MM.1S (cell line): ENCODE measurements at regions not wholly inside any gene's neighbourhood (a gene's known extent, or its start where the extent isn't known, plus 50 kb on each side); places are given as distances from the start of the nearest gene placed in this dataset.

Source experiments
- DNase-seq: peaks from one replicate; pipeline ENCODE4 v3.0.0-alpha.2; 2015
- H2AFZ ChIP-seq: fragments of 300-600 bp; sonication (generic); 2 replicates; pipeline ENCODE4 v1.6.0; 2016; ENCODE audit warnings: antibody characterized with exemption, low read length
- H3F3A ChIP-seq: fragments of 300-600 bp; sonication (generic); 2 replicates; pipeline ENCODE4 v1.6.1; 2016; ENCODE audit warnings: mild to moderate bottlenecking, antibody characterized with exemption, low read length, moderate library complexity, mixed read lengths; ENCODE audit not compliant: insufficient read depth
- H3K27ac ChIP-seq: fragments of 300-600 bp; sonication (generic); 2 replicates; pipeline ENCODE4 v1.5.1; 2016; ENCODE audit warnings: mild to moderate bottlenecking, low read length
- H3K27me3 ChIP-seq: fragments of 300-600 bp; sonication (generic); replicated peaks from 2 replicates; pipeline ENCODE4 v1.6.0; 2016; ENCODE audit warnings: low read length; ENCODE audit not compliant: insufficient read depth
- H3K36me3 ChIP-seq: fragments of 300-600 bp; sonication (generic); replicated peaks from 2 replicates; pipeline ENCODE4 v1.6.1; 2016; ENCODE audit warnings: mild to moderate bottlenecking, low read length, mixed read lengths; ENCODE audit not compliant: insufficient read depth
- H3K4me1 ChIP-seq: fragments of 300-600 bp; sonication (generic); 2 replicates; pipeline ENCODE4 v1.6.1; 2016; ENCODE audit warnings: low read length, mixed read lengths
- H3K4me2 ChIP-seq: fragments of 300-600 bp; sonication (generic); 2 replicates; pipeline ENCODE4 v1.6.0; 2016; ENCODE audit warnings: low read depth, low read length
- H3K4me3 ChIP-seq: fragments of 300-600 bp; sonication (generic); 2 replicates; pipeline ENCODE4 v1.5.1; 2016; ENCODE audit warnings: low read length, mixed read lengths
- H3K79me2 ChIP-seq: fragments of 300-600 bp; sonication (generic); 2 replicates; pipeline ENCODE4 v1.6.1; 2016; ENCODE audit warnings: mixed run types, low read length, mixed read lengths
- H3K9ac ChIP-seq: fragments of 300-600 bp; sonication (generic); 2 replicates; pipeline ENCODE4 v1.6.1; 2016; ENCODE audit warnings: low read length, mixed read lengths
- H3K9me2 ChIP-seq: fragments of 300-600 bp; sonication (generic); replicated peaks from 2 replicates; pipeline ENCODE4 v1.6.1; 2016; ENCODE audit warnings: mild to moderate bottlenecking, low read length, mixed read lengths; ENCODE audit not compliant: insufficient read depth
- H3K9me3 ChIP-seq: fragments of 300-600 bp; sonication (generic); replicated peaks from 2 replicates; pipeline ENCODE4 v1.6.1; 2016; ENCODE audit warnings: mild to moderate bottlenecking, low read length, mixed read lengths; ENCODE audit not compliant: insufficient read depth
- H4K20me1 ChIP-seq: fragments of 300-600 bp; sonication (generic); 2 replicates; pipeline ENCODE4 v1.6.1; 2016; ENCODE audit warnings: mild to moderate bottlenecking, low read length, moderate library complexity, mixed read lengths; ENCODE audit not compliant: insufficient read depth
- EZH2 ChIP-seq: fragments of 300-600 bp; sonication (generic); optimal IDR thresholded peaks from 2 replicates; pipeline ENCODE3; 2017; ENCODE audit warnings: low read depth, mild to moderate bottlenecking, antibody characterized with exemption, low read length, mixed read lengths
- EZH2phosphoT487 ChIP-seq: fragments of 300-600 bp; sonication (generic); IDR thresholded peaks from 2 replicates; pipeline ENCODE4 v1.6.1; 2018; ENCODE audit warnings: antibody characterized with exemption, low read length
- TF ChIP-seq, protein P1 (sequence below): fragments of 300-600 bp; sonication (generic); IDR thresholded peaks from 2 replicates; pipeline ENCODE4 v1.5.1; 2016; ENCODE audit warnings: antibody characterized with exemption, low read length, mixed read lengths

DNA sequence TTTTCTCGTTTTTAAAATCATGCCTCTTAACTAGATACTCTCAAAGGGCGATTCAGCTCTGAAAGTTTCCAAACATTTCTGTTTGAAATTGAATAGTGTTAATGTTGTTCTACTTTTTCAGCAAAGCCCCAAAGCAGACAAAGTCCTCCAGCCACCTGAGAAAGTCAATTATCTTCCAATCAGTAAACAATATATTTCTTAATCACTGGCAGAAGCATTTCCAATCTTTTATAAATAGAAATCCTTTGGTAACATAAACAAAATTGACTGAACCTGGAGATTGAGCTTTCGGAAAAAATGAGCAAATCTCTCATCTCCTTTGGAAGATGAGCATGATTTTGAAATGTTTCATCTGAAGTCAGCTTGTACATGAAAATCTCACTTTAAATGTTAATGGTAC is 84.4 kb upstream of the FIBIN start:
- DNase-seq = no peak
- Histone ChIP-seq H3K9me3 (no peaks in the 10 kb centered on the region), H2AFZ (no peak overlapping the region), H3K4me2 (no peak overlapping the region), H3K4me1 (peaks cover 20% of the 10 kb centered on the region), H3K4me3 (no peak overlapping the region), H3K9ac (no peak overlapping the region), H3K36me3 (no peaks in the 10 kb centered on the region), H3K27me3 (no peaks in the 10 kb centered on the region), H3K27ac (no peak overlapping the region), H3K79me2 (no peaks in the 10 kb centered on the region), H3K9me2 (no peaks in the 10 kb centered on the region), H3F3A (peaks cover 7% of the 10 kb centered on the region), H4K20me1 (no peaks in the 10 kb centered on the region)
- TF ChIP-seq, protein P1, sequence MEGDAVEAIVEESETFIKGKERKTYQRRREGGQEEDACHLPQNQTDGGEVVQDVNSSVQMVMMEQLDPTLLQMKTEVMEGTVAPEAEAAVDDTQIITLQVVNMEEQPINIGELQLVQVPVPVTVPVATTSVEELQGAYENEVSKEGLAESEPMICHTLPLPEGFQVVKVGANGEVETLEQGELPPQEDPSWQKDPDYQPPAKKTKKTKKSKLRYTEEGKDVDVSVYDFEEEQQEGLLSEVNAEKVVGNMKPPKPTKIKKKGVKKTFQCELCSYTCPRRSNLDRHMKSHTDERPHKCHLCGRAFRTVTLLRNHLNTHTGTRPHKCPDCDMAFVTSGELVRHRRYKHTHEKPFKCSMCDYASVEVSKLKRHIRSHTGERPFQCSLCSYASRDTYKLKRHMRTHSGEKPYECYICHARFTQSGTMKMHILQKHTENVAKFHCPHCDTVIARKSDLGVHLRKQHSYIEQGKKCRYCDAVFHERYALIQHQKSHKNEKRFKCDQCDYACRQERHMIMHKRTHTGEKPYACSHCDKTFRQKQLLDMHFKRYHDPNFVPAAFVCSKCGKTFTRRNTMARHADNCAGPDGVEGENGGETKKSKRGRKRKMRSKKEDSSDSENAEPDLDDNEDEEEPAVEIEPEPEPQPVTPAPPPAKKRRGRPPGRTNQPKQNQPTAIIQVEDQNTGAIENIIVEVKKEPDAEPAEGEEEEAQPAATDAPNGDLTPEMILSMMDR = no peak
- TF ChIP-seq EZH2 = no peak
- no peak for TF ChIP-seq EZH2phosphoT487

DNA sequence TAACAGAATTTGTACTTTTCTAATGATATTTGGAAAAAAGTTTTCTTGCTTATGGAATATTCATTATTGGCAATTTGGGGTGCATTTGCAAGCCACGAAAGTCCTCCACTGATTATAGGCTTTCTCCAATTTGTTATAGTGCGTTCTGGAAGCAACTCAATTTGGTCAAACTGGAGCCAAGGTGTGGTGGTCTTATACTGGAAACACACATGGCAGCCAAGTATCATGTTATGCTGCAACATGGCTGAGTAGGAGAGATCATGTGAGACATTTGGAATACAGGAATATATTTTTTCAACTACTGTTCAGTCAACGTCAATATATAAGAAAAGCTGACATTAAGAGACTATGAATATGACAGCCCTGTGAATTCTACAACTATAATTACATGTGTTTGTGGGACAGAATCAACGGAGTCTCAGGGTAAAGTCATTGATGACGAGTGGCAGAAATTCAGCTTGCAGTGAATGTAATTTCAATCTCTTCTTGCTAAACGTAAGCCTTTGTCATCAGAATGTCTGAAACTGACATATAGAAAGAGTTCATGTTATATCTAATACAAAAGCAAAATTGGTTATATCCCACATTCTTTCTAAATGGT is 83.8 kb upstream of the FIBIN start:
- TF ChIP-seq EZH2 = no peak
- TF ChIP-seq, protein P1 = no peak

DNA sequence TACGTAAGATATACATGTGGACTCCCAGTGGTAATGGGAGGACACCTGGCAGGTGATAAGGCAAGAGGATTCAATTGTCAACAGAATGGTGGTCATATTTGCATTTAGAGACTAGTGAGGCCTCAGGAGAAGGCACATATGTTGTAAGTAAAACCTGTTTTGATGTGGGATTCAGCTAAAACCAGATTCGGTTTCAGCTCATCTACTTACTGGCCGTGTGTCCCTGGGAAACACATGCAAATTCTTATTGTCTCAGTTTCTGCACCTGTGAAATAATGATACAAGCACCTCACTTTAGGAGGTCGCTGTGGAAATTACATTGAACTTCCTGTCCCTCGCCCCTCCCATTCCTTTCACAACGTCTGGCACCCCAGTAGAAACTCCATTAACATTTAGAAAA is 78.9 kb upstream of the FIBIN start:
- peaks cover 17% of the 10 kb centered on the region for H3F3A ChIP-seq
- H3K9me2 ChIP-seq = no peaks in the 10 kb centered on the region
- no peaks in the 10 kb centered on the region for H3K36me3 ChIP-seq
- H3K27me3 ChIP-seq = no peaks in the 10 kb centered on the region
- H3K79me2 ChIP-seq = no peaks in the 10 kb centered on the region
- peak overlapping the region; percentile 56; the same call in 1 of the 2 replicates for H3K4me2 ChIP-seq
- TF ChIP-seq EZH2 (no peak), EZH2phosphoT487 (no peak)
- TF ChIP-seq, protein P1 = no peak
- peak overlapping the region; percentile 91 for H3K27ac ChIP-seq
- DNase-seq = peak; percentile 98
- no peaks in the 10 kb centered on the region for H4K20me1 ChIP-seq
- no peak overlapping the region for H2AFZ ChIP-seq
- no peaks in the 10 kb centered on the region for H3K9me3 ChIP-seq
- H3K9ac ChIP-seq = peak overlapping the region; percentile 30; the same call in 1 of the 2 replicates
- H3K4me3 ChIP-seq = no peak overlapping the region
- peaks cover 31% of the 10 kb centered on the region for H3K4me1 ChIP-seq

More for the DNA sequence above, 83.8 kb upstream of the FIBIN start:
- no peak overlapping the region for H3K9ac ChIP-seq
- H3K4me2 ChIP-seq = no peak overlapping the region
- H3F3A ChIP-seq = peaks cover 11% of the 10 kb centered on the region
- H3K27me3 ChIP-seq = no peaks in the 10 kb centered on the region
- peaks cover 22% of the 10 kb centered on the region for H3K4me1 ChIP-seq
- H3K9me3 ChIP-seq = no peaks in the 10 kb centered on the region
- no peaks in the 10 kb centered on the region for H4K20me1 ChIP-seq
- no peaks in the 10 kb centered on the region for H3K36me3 ChIP-seq
- H3K4me3 ChIP-seq = no peak overlapping the region
- no peaks in the 10 kb centered on the region for H3K9me2 ChIP-seq
- no peak overlapping the region for H3K27ac ChIP-seq
- H3K79me2 ChIP-seq = no peaks in the 10 kb centered on the region
- DNase-seq = no peak
- H2AFZ ChIP-seq = no peak overlapping the region
